IPS-NIHi7 (cell line): ENCODE measurements at regions not wholly inside any gene's neighbourhood (a gene's known extent, or its start where the extent isn't known, plus 50 kb on each side); places are given as distances from the start of the nearest gene placed in this dataset.
"Not testable (repeated sequence)": the region's sequence is repeated elsewhere in the genome, so short reads cannot be mapped to it uniquely, and the experiment has no call there.

Source experiments
- DNase-seq: peaks from one replicate; pipeline ENCODE4 v3.0.0; 2012; ENCODE audit warnings: mixed read lengths; ENCODE audit errors: extremely low spot score

GRCh38 chr14:30069536-30069935 is 141.9 kb upstream of the PRKD1 start:
- no peak for DNase-seq

- not testable (repeated sequence) for DNase-seq
Measured at GRCh38 chr14:30072454-30072853, 144.8 kb upstream of the PRKD1 start.

DNA sequence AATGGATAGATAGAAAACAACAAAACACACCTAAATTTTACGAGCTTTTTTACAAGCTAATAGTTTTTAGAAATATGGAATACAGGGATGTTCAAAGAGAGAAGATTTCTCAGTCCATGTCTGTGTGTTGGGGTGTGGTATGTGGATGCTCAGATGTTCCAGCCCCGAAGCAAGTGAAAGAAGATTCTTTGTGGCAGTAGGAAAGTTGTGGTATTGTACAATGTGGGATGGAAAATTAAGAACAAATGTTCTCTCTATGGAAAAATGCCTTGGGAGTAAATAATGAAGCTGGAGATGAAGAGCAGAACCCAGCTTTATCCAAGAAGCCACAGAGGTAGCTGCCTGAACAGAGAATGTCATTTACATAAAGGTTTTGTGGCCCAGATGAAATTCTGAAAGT is 150.3 kb upstream of the PRKD1 start:
- no peak for DNase-seq

DNA sequence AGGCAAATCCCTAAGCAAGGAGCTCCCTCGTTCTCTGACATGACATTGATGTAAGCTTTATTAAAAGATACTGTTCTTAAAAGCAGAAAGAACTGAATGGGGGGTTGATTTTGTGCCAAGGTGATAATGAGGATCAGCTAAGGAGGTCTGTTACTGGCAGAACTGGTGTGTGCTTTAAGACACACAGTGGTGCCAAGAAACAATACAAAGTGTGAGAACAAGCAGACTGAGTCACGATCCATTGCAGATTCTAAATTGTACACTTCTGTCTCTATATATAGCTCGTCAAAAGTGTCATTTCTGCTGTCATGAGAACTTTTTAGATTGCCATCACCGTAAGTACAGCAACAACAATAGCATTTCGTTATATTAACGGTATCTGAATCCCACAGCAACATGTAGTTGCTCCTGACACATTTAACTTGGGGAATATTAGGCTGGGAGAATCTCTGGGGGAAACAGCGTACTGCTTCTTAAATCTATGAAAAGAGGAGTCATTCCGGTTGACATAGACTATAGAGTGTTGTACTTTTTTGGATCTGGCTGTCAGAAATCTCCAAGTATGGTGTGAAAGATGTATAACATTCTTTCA is 151.3 kb upstream of the PRKD1 start:
- no peak for DNase-seq

DNA sequence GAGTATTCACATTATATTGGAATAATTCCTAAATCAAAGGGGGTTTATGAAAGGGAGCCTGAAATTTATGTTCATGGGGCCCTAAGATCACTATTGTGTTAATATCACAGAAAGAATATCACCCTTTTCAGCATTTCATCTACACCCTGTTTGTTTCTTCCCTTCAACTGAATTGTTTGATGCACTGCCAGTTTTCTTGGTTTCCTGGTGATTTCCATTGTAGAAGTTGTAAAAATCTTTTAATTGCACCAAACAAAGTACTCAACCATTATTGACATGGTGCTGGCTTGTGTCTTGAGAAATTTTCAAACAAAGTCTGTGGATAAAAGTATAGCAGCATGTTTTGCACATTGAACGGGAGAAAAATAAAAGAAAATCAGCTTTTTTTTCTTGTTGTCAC is 154.8 kb upstream of the PRKD1 start:
- DNase-seq: no peak

DNA sequence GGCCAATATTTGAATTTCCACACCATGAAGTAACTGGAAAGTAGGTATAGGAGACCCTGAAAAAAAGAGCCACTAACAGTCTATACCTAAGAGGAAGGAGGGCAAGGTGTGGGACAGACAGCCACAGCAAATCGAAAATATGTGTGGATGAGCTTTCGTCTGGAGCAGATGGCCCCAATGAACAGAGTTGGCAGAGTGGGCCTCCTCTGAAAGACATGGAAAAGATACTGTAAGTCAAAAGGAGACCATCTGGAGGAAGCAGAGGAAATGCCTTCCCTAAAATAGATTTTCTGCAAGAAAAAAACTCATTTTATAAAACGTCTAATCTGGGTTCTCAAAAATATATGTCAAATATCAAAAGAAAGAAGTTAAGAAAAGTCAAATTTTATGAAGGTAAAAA is 157.2 kb upstream of the PRKD1 start:
- no peak for DNase-seq

GRCh38 chr14:30085943-30086342 is 158.3 kb upstream of the PRKD1 start:
- DNase-seq: no peak

DNA sequence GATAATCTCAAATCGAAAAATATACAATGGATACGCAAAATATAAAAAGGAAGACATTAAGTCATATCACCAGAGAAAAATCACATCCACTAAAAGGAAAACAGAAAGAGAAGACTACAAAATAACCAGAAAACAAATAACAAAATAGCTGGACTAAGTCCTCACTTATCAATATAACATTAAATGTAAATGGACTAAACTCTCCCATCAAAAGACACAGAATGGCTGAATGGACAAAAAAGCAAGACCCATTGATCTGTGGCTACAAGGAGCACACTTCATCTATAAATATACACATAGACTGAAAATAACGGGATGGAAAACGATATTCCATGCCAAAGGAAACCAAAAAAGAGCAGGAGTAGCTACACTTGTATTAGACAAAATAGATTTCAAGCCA is 161.0 kb upstream of the PRKD1 start:
- DNase-seq: no peak

DNA sequence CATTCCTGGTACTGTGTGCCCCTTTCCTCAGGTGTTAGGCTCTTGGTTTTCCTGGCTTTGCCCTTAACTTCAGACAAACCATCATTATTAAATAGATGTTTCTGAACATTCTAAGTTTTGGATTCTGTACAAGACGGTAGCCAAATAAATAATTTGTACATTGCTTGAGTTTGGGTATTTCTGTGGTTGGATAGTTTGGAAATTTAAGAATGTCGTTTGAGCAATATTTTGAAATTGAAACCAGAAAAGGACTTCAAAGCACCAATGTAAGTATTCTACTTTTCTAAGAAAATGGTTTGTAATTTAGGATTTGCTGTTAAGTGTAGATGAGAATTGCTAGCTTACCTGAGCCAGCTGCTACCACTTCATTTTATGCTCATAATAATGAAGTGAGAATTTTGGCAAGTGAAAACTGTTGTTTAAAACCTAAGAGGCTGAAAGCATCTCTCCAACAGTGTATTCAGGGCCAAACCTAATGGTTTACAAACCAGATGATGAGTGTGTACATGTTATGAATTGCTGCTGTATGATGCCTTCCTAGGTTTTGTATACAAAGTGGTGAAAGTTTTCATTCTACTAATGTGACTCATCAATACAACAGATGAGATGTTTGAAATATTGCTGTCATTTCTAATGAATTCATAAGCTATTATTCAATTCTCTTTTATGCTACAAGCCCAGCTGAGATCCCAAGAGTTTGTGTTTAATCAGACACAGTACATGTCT is 181.5 kb upstream of the PRKD1 start:
- no peak for DNase-seq

- no peak for DNase-seq
Measured at GRCh38 chr14:30114051-30114450, 186.4 kb upstream of the PRKD1 start.

DNA sequence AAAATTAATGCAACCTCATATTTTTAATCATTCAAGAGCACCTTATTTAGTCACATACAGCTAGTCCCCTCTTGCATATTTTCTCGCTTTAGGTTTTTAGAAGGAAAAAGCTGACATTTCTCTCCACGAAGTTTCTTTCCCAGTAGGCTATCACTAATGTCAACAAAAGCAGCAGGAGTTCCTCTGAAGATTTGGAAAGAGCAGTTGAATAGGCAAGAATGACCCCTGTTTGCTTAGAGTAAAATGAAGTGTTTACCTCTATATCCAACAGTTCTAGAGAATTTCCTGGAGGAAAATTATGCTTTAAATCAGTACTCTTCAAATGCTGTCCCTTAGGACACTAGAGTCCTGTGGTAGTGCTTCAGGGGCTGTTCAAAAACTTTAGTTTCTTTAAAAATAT is 188.1 kb upstream of the PRKD1 start:
- DNase-seq: peak; percentile 27

DNA sequence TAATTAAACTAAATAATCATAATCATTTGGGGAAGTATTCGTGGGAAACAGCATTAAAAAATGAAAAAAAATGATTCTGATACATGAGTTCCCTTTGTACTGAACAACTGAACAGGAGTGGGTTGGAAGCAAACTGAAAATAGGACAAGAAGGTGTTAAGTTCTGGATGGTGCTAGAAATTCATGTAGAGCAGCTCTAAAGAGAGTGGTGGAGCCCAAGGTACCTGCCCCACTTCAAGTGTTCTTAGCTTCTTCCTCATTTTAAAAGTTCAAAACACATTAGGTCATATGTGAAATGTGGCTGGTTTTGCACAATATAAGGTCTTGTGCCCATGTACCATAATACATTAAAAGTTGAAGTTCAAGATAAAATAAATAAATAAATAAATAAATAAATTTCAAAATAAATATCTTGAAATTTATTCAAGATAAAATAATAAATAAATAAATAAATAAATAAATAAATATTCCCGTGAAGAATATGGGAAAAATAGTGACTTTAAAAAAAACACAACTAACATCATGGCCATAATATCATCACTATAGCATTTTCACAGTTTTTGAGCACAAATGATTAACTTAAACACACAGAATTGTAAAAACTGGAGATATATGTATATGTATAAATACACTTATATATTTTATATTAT is 191.5 kb upstream of the PRKD1 start:
- DNase-seq: no peak

GRCh38 chr14:30125322-30125979 is 197.8 kb upstream of the PRKD1 start:
- no peak for DNase-seq

GRCh38 chr14:30129807-30130206 is 202.2 kb upstream of the PRKD1 start:
- DNase-seq: peak; percentile 20

DNA sequence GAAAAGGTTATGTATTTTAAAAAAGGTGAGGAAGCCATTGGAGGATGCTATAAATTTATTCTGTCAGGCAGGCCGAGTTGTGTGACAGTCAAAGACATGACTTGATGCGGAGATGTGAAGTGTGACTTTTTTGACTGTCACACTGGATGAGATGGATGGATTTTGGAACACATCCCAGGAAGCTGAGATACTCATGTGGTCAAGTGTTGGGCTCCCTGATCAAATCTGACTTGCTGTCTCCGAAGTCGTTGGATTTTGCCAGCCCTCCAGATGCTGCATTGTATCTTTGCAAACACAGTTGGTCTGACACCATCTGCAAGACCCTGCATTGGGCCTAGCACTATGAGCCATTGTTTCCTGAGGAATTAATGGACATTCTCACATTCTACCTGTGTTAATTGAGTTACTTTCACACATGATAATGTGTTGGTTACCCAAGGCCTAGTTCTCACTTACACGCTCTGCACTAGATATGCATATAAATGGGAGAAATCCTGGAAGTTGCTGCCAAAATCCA is 204.0 kb upstream of the PRKD1 start:
- no peak for DNase-seq

- no peak for DNase-seq
Measured at GRCh38 chr14:30132196-30132595, 204.5 kb upstream of the PRKD1 start.

DNA sequence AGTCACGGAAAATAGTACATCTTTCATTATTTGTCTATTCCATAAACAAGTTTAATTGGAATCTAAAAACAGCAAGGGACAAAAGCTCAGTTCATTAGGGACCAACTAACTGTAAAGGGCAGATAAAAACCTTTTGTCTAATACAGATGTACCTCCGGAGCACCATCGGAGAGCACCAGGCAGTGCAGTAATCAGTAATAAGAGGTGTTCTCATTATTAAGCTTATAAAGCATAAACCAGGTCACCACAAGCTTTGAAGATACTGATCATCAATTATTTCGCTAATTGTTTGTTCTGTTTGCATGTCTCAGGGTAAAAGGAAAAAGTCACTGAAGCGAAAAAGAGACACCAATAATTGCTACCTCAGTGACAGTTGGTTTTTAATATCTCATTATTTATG is 207.3 kb upstream of the PRKD1 start:
- DNase-seq: no peak

GRCh38 chr14:30138567-30138966 is 210.9 kb upstream of the PRKD1 start:
- no peak for DNase-seq

DNA sequence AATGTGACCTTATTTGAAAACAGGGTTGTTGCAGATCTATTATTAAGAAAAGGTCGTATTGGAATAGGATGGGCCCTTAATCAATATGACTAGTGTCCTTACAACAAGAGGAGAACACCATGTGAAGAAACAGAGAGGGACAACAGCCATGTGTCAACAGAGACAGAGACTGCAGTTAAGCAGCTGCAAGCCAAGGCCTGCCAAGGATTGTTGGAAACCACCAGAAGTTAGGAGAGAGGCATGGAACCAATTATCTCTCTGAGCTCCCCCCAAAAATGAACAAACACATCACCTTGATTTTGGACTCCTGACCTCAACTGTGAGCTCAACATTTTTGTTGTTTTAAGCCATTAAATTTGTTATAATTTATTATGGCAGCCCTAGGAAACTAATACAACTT is 214.6 kb upstream of the PRKD1 start:
- no peak for DNase-seq

- DNase-seq: no peak
Measured at GRCh38 chr14:30143627-30144026, 216.0 kb upstream of the PRKD1 start.

GRCh38 chr14:30153717-30154116 is 226.1 kb upstream of the PRKD1 start:
- no peak for DNase-seq

GRCh38 chr14:30156571-30156970 is 228.9 kb upstream of the PRKD1 start:
- DNase-seq: no peak

DNA sequence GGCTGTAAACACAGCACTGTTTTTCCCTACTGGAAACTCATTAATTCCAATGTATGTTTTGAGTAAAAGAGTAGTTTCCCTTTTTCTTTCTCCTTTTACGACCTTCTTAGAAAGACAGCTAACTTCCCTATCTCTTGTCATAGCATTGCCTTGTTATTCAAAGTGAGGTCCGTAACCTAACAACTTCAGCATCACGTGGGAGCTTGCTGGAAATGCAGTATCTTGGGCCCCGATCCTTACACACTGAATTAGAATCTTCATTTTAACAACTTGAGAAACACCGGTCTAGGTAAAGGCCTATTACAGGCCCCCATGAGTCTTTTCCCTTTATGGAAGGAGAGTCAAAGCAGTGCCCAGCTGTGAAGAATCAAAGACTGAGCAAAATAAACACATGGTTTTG is 230.7 kb upstream of the PRKD1 start:
- DNase-seq: no peak
